OCI-LY1 (cell line): ENCODE measurements at regions not wholly inside any gene's neighbourhood (a gene's known extent, or its start where the extent isn't known, plus 50 kb on each side); places are given as distances from the start of the nearest gene placed in this dataset.

ENCODE experiments used
- H2AFZ ChIP-seq: fragments of 200-600 bp; sonication (generic), shearing (Covaris generic); 2 replicates; pipeline ENCODE4 v1.6.0; 2014; ENCODE audit warnings: antibody characterized with exemption, mild to moderate bottlenecking, low read length
- H3F3A ChIP-seq: fragments of 200-600 bp; sonication (generic), shearing (Covaris generic); 2 replicates; pipeline ENCODE4 v1.6.0; 2014; ENCODE audit warnings: mild to moderate bottlenecking, antibody characterized with exemption, low read length, moderate library complexity; ENCODE audit not compliant: insufficient read depth
- H3K27ac ChIP-seq: fragments of 200-600 bp; sonication (generic); 2 replicates; pipeline ENCODE4 v1.5.1; 2014; ENCODE audit warnings: low read length, mixed run types, mild to moderate bottlenecking, low read depth; ENCODE audit not compliant: poor library complexity, severe bottlenecking
- H3K27me3 ChIP-seq: fragments of 200-600 bp; sonication (generic); 2 replicates; pipeline ENCODE4 v1.6.0; 2014; ENCODE audit warnings: antibody characterized with exemption, mild to moderate bottlenecking, low read length, moderate library complexity; ENCODE audit not compliant: insufficient read depth
- H3K36me3 ChIP-seq: fragments of 200-600 bp; sonication (generic); 2 replicates; pipeline ENCODE4 v1.6.1; 2014; ENCODE audit warnings: mild to moderate bottlenecking, antibody characterized with exemption, low read length, moderate library complexity, mixed read lengths; ENCODE audit not compliant: insufficient read depth
- H3K4me1 ChIP-seq: fragments of 200-600 bp; sonication (generic); 2 replicates; pipeline ENCODE4 v1.5.1; 2014; ENCODE audit warnings: mild to moderate bottlenecking, low read length, moderate library complexity; ENCODE audit not compliant: insufficient read depth, severe bottlenecking
- H3K4me2 ChIP-seq: fragments of 200-600 bp; sonication (generic), shearing (Covaris generic); 2 replicates; pipeline ENCODE4 v1.6.1; 2014; ENCODE audit warnings: low read length
- H3K4me3 ChIP-seq: fragments of 200-600 bp; sonication (generic); 2 replicates; pipeline ENCODE4 v1.5.1; 2014; ENCODE audit warnings: low read length, low read depth, mild to moderate bottlenecking, mixed read lengths; ENCODE audit not compliant: poor library complexity, severe bottlenecking
- H3K79me2 ChIP-seq: fragments of 200-600 bp; shearing (Covaris generic); 2 replicates; pipeline ENCODE4 v1.6.1; 2016; ENCODE audit warnings: mixed run types, low read length, mixed read lengths; ENCODE audit not compliant: insufficient read depth
- H3K9ac ChIP-seq: fragments of 200-600 bp; sonication (generic), shearing (Covaris generic); 2 replicates; pipeline ENCODE4 v1.6.1; 2014; ENCODE audit warnings: mild to moderate bottlenecking, low read length, mixed read lengths
- H3K9me2 ChIP-seq: fragments of 200-600 bp; sonication (generic), shearing (Covaris generic); 2 replicates; pipeline ENCODE4 v1.6.1; 2014; ENCODE audit warnings: low read depth, mild to moderate bottlenecking, low read length, mixed read lengths
- H3K9me3 ChIP-seq: fragments of 200-600 bp; shearing (Covaris generic); 2 replicates; pipeline ENCODE4 v1.6.1; 2014; ENCODE audit warnings: low read length, mixed read lengths
- H4K20me1 ChIP-seq: fragments of 200-600 bp; sonication (generic), shearing (Covaris generic); 2 replicates; pipeline ENCODE4 v1.6.0; 2016; ENCODE audit warnings: mild to moderate bottlenecking, low read length; ENCODE audit not compliant: insufficient read depth
- EZH2 ChIP-seq: fragments of 200-600 bp; sonication (generic), shearing (Covaris generic); IDR thresholded peaks from 2 replicates; pipeline ENCODE4 v1.8.0; 2017; ENCODE audit warnings: borderline replicate concordance, mixed run types, mild to moderate bottlenecking, antibody characterized with exemption, low read length, moderate library complexity, mixed read lengths
- TF ChIP-seq, protein P1 (sequence below): fragments of 200-600 bp; sonication (generic), shearing (Covaris generic); IDR thresholded peaks from 2 replicates; pipeline ENCODE4 v1.5.1; 2017; ENCODE audit warnings: mild to moderate bottlenecking, antibody characterized with exemption, low read length, moderate library complexity, mixed read lengths

DNA sequence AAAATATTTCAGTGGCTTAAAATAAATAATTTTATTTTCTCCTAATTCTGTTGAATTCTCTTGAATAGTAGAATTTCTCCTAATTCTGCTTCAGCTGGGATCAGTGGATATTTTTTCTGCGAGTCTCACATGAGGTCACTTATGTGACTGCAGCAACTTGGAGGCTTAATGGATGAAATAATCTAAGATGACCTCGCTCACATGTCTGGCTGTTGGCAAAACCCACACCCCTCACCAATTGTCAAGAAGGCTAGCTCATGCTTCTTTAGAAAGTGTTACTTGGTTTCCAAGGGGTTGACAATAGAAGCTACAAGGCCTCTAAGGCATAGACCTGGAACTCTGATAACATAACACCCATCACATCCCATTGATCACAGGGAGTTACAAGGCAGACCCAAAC lies 156.9 kb upstream of the DPYD start:
- Histone ChIP-seq H3K36me3 (no peaks in the 10 kb centered on the region), H3K9me2 (no peaks in the 10 kb centered on the region), H4K20me1 (no peaks in the 10 kb centered on the region), H3K4me3 (no peak overlapping the region), H3K27me3 (no peaks in the 10 kb centered on the region), H3K4me2 (no peak overlapping the region), H3K9ac (no peak overlapping the region), H2AFZ (no peak overlapping the region), H3K27ac (no peak overlapping the region), H3K4me1 (no peaks in the 10 kb centered on the region), H3K9me3 (no peaks in the 10 kb centered on the region), H3K79me2 (no peaks in the 10 kb centered on the region), H3F3A (no peaks in the 10 kb centered on the region)
- no peak for TF ChIP-seq EZH2
- TF ChIP-seq, protein P1, sequence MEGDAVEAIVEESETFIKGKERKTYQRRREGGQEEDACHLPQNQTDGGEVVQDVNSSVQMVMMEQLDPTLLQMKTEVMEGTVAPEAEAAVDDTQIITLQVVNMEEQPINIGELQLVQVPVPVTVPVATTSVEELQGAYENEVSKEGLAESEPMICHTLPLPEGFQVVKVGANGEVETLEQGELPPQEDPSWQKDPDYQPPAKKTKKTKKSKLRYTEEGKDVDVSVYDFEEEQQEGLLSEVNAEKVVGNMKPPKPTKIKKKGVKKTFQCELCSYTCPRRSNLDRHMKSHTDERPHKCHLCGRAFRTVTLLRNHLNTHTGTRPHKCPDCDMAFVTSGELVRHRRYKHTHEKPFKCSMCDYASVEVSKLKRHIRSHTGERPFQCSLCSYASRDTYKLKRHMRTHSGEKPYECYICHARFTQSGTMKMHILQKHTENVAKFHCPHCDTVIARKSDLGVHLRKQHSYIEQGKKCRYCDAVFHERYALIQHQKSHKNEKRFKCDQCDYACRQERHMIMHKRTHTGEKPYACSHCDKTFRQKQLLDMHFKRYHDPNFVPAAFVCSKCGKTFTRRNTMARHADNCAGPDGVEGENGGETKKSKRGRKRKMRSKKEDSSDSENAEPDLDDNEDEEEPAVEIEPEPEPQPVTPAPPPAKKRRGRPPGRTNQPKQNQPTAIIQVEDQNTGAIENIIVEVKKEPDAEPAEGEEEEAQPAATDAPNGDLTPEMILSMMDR, result no peak

DNA sequence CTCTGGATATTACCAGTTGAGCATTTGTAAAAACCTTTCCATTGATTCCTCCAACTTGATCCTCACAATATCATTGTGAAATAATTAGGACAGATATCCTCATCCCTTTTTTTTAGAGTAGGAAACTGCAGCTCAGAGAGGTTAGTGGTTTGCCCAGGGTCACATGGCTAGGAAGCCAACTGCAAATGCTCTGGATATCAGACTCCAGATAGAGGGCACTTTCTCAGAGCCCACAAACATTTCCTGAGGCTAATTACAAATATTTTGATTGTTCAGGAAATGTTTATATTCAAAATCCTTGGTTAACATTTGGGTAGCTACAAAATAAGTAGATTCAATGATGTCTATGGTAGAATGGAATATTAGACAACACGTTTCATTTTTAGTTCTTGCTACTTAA lies 154.8 kb upstream of the DPYD start:
- Histone ChIP-seq H3F3A (no peaks in the 10 kb centered on the region), H3K36me3 (no peaks in the 10 kb centered on the region), H3K27ac (no peak overlapping the region), H3K9me2 (no peaks in the 10 kb centered on the region), H4K20me1 (no peaks in the 10 kb centered on the region), H3K4me2 (no peak overlapping the region), H3K9ac (no peak overlapping the region), H3K9me3 (no peaks in the 10 kb centered on the region), H3K4me3 (no peak overlapping the region), H3K79me2 (no peaks in the 10 kb centered on the region), H3K27me3 (no peaks in the 10 kb centered on the region), H3K4me1 (no peaks in the 10 kb centered on the region), H2AFZ (no peak overlapping the region)
- no peak for TF ChIP-seq EZH2
- TF ChIP-seq, protein P1, result no peak

DNA sequence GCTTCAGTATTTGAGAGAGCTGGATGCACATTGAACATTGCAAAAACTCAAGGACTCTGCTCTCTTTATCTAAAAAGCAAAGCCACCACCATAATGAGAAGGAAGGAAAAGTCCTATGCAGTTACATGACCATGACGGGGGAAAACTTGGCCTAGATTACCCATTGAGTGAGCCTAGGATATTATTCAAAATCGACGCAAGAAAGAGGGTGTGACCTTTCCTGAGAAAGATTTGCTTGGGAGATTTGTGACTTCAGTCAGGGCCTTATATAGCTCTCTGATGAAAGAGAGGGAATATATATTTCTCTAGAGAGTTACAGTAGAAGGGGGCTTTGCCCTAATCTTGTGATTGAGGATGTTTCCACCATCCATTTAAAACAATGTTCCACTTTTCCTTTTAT lies 153.0 kb upstream of the DPYD start:
- TF ChIP-seq, protein P1, result no peak
- TF ChIP-seq EZH2, result no peak
- Histone ChIP-seq H3K27me3 (no peaks in the 10 kb centered on the region), H3K27ac (no peak overlapping the region), H3K79me2 (no peaks in the 10 kb centered on the region), H3K9me2 (no peaks in the 10 kb centered on the region), H2AFZ (no peak overlapping the region), H3K4me2 (no peak overlapping the region), H3K9ac (no peak overlapping the region), H3K4me1 (no peaks in the 10 kb centered on the region), H3K4me3 (no peak overlapping the region), H4K20me1 (no peaks in the 10 kb centered on the region), H3K36me3 (no peaks in the 10 kb centered on the region), H3K9me3 (no peaks in the 10 kb centered on the region), H3F3A (no peaks in the 10 kb centered on the region)
